Esophagus squamous epithelium (tissue), 5 donors: ENCODE measurements at regions not wholly inside any gene's neighbourhood (a gene's known extent, or its start where the extent isn't known, plus 50 kb on each side); places are given as distances from the start of the nearest gene placed in this dataset.

Experiments
- DNase-seq: peaks from one replicate; lab custom pipeline; 2025; lab: John Stamatoyannopoulos, UW
- H3K27ac ChIP-seq, 4 donors: fragments of 200-600 bp; sonication (generic); one replicate each; pipeline ENCODE4 v1.5.1; 2016 to 2019; ENCODE audit warnings: mild to moderate bottlenecking in 1 of 4
- H3K27me3 ChIP-seq, 4 donors: fragments of 200-600 bp; sonication (generic); 1 replicate in 3 of 4; 2 replicates in 1 of 4; pipeline versions ENCODE4 v1.5.1 to v1.6.0; 2017 to 2021; ENCODE audit warnings: antibody characterized with exemption in 1 of 4
- H3K36me3 ChIP-seq, 3 donors: fragments of 200-600 bp; sonication (generic); one replicate each; pipeline ENCODE4 v1.5.1; 2016 to 2019
- H3K4me1 ChIP-seq, 3 donors: fragments of 200-600 bp; sonication (generic); one replicate each; pipeline ENCODE4 v1.5.1; 2017 to 2019
- H3K4me3 ChIP-seq, 4 donors: fragments of 200-600 bp; sonication (generic); 1 replicate in 3 of 4; 2 replicates in 1 of 4; pipeline ENCODE4 v1.5.1; 2016 to 2019; ENCODE audit warnings: mild to moderate bottlenecking in 2 of 4, moderate library complexity in 1 of 4
- H3K9me3 ChIP-seq, 3 donors: fragments of 200-600 bp; sonication (generic); one replicate each; pipeline ENCODE4 v1.5.1; 2016 to 2019
- CTCF ChIP-seq, 6 experiments: fragments of 450-650 bp in 4 of 6; fragments of 200-600 bp in 2 of 6; sonication (generic) in 2 of 6; IDR thresholded peaks; one replicate each; pipeline ENCODE4 v1.5.1; 2016 to 2019; ENCODE audit warnings: antibody characterized with exemption in 6 of 6, mild to moderate bottlenecking in 4 of 6, moderate library complexity in 4 of 6
- POLR2A ChIP-seq, 4 donors: fragments of 450-650 bp; IDR thresholded peaks; one replicate each; pipeline ENCODE4 v1.6.1; 2017; ENCODE audit warnings: antibody characterized with exemption in 4 of 4, mild to moderate bottlenecking in 4 of 4, moderate library complexity in 3 of 4
- WGBS, 2 donors: methylation state at CpG; one replicate each; pipeline ENCODE4 v1.1.5; 2018; 5-methylcytosine and 5-hydroxymethylcytosine counted together
- intact Hi-C: fragments of 100-400 bp; cut with DNase I; formaldehyde crosslinking; loops from one replicate; pipeline ENCODE4 v1.15.0; 2022
- donor health status: DM: yes; HTN: yes; CAD: no.

- no peak overlapping the region for H3K4me3 ChIP-seq
- intact Hi-C loops = no loop called here
- no peak for TF ChIP-seq CTCF (IDR thresholded peaks at IDR 0.05)
Measured at GRCh38 chr5:82386576-82386975, 108.4 kb upstream of the RPS23 start.

GRCh38 chr5:82384034-82384750 is 106.0 kb upstream of the RPS23 start:
- WGBS, 2 donors = 66 to 71% methylated on average over 6 of the region's 6 CpGs
- DNase-seq = no peak

More at GRCh38 chr5:82386576-82386975, 108.4 kb upstream of the RPS23 start:
- no peaks in the 10 kb centered on the region for H3K27me3 ChIP-seq
- no peak for DNase-seq
- H3K27ac ChIP-seq = no peak overlapping the region
- WGBS, 2 donors = 22 to 39% methylated on average over 2 of the region's 2 CpGs
- H3K36me3 ChIP-seq = no peaks in the 10 kb centered on the region
- no peaks in the 10 kb centered on the region for H3K9me3 ChIP-seq
- peaks cover 0 to 5% (median 0%) of the 10 kb centered on the region in 3 donors for H3K4me1 ChIP-seq

GRCh38 chr5:82381591-82381990 is 103.4 kb upstream of the RPS23 start:
- Histone ChIP-seq H3K36me3 (no peaks in the 10 kb centered on the region), H3K4me3 (no peak overlapping the region), H3K4me1 (no peaks in the 10 kb centered on the region), H3K27ac (no peak overlapping the region), H3K9me3 (no peaks in the 10 kb centered on the region), H3K27me3 (no peaks in the 10 kb centered on the region)
- intact Hi-C loops = no loop called here
- no peak for DNase-seq
- 90 to 93% methylated on average over 1 of the region's 1 CpG for WGBS, 2 donors
- no peak for TF ChIP-seq POLR2A (IDR thresholded peaks at IDR 0.05)
- no peak for TF ChIP-seq CTCF (IDR thresholded peaks at IDR 0.05)

More at GRCh38 chr5:82384034-82384750, 106.0 kb upstream of the RPS23 start:
- no peak overlapping the region for H3K27ac ChIP-seq
- no peaks in the 10 kb centered on the region for H3K27me3 ChIP-seq
- TF ChIP-seq POLR2A (IDR thresholded peaks at IDR 0.05) = no peak
- no peak for TF ChIP-seq CTCF (IDR thresholded peaks at IDR 0.05)
- no peak overlapping the region for H3K4me3 ChIP-seq
- H3K4me1 ChIP-seq = peaks cover 0 to 3% (median 0%) of the 10 kb centered on the region in 3 donors
- no peaks in the 10 kb centered on the region for H3K36me3 ChIP-seq
- no peaks in the 10 kb centered on the region for H3K9me3 ChIP-seq
- intact Hi-C loops = no loop called here

GRCh38 chr5:82376307-82376706 is 98.2 kb upstream of the RPS23 start:
- TF ChIP-seq POLR2A (IDR thresholded peaks at IDR 0.05) (no peak), CTCF (IDR thresholded peaks at IDR 0.05) (no peak)
- intact Hi-C loops = no loop called here
- Histone ChIP-seq H3K9me3 (no peaks in the 10 kb centered on the region), H3K4me1 (no peaks in the 10 kb centered on the region), H3K27ac (peak overlapping the region in 1 of 4 donors; percentile 29), H3K4me3 (no peak overlapping the region), H3K27me3 (no peaks in the 10 kb centered on the region), H3K36me3 (no peaks in the 10 kb centered on the region)
- 57 to 89% methylated on average over 2 of the region's 2 CpGs for WGBS, 2 donors
- no peak for DNase-seq

- intact Hi-C loops = no loop called here
- WGBS, 2 donors = 73 to 80% methylated on average over 5 of the region's 5 CpGs
- no peaks in the 10 kb centered on the region for H3K36me3 ChIP-seq
- no peak for TF ChIP-seq CTCF (IDR thresholded peaks at IDR 0.05)
- no peak for TF ChIP-seq POLR2A (IDR thresholded peaks at IDR 0.05)
- peak overlapping the region in 2 of 4 donors; percentile 29 to 70 for H3K27ac ChIP-seq
- no peak overlapping the region for H3K4me3 ChIP-seq
- no peaks in the 10 kb centered on the region for H3K4me1 ChIP-seq
- DNase-seq = no peak
- no peaks in the 10 kb centered on the region for H3K27me3 ChIP-seq
- H3K9me3 ChIP-seq = no peaks in the 10 kb centered on the region
Measured at GRCh38 chr5:82375488-82376244, 97.5 kb upstream of the RPS23 start.
